K562 (cell line): ENCODE measurements at regions not wholly inside any gene's neighbourhood (a gene's known extent, or its start where the extent isn't known, plus 50 kb on each side); places are given as distances from the start of the nearest gene placed in this dataset.

ENCODE experiments used
- ATAC-seq: fragments of 200-7000 bp; cut with Tn5 transposase; 3 replicates; pipeline ENCODE4 v1.9.1; 2020; ENCODE audit warnings: moderate library complexity
- BruUV-seq: library from RNA; stranded (reverse); fragments of 400-500 nt; replicated peaks from 2 replicates; lab custom pipeline; 2021; lab: Mats Ljungman, UMichigan
- CTCF ChIA-PET: fragments of 300-600 bp; formaldehyde crosslinking; extraction: SDS; loops from one replicate; lab custom pipeline; 2021; ENCODE audit warnings: low intra/inter-chr PET ratio; lab: Yijun Ruan, JAX
- POLR2A ChIA-PET: fragments of 300-600, 350-650 bp; sonication (Branson Sonifier 250); formaldehyde crosslinking; extraction: SDS; loops from one replicate; lab custom pipeline; 2021; ENCODE audit warnings: antibody characterized with exemption, inconsistent platforms; lab: Yijun Ruan, JAX
- DNase-seq, 4 experiments: peaks; one replicate each; pipeline versions ENCODE4 v3.0.0 to v3.0.0-alpha.2; 2011 to 2018; ENCODE audit warnings: low spot score in 3 of 4, mixed read lengths in 3 of 4; ENCODE audit errors: extremely low read depth in 1 of 4
- FAIRE-seq: peaks from 2 replicates; lab custom pipeline; 2011; peaks lifted over from hg19 to GRCh38; lab: Jason Lieb, UNC
- H2AFZ ChIP-seq: 2 replicates; pipeline ENCODE4 v1.6.0; 2011; ENCODE audit warnings: low read depth, low read length, control low read depth, inconsistent platforms
- H3K27ac ChIP-seq: fragments of 200-600 bp; 3 replicates; pipeline ENCODE4 v1.8.0; 2011; ENCODE audit warnings: low read depth, mild to moderate bottlenecking, control low read depth, inconsistent platforms, low read length, moderate library complexity, mixed read lengths; ENCODE audit errors: extremely low read depth
- H3K27me3 ChIP-seq, 2 experiments: fragments of 300-600 bp in 1 of 2; 2 replicates in 1 of 2; 3 replicates in 1 of 2; pipeline versions ENCODE4 v1.6.0 to v1.8.0; 2011; ENCODE audit warnings: inconsistent platforms in 2 of 2, low read length in 2 of 2, mild to moderate bottlenecking in 1 of 2, mixed read lengths in 1 of 2, moderate library complexity in 1 of 2; ENCODE audit not compliant: control insufficient read depth in 2 of 2, insufficient read depth in 2 of 2
- H3K36me3 ChIP-seq: fragments of 300-600 bp; 3 replicates; pipeline ENCODE4 v1.8.0; 2011; ENCODE audit warnings: mild to moderate bottlenecking, low read length, inconsistent platforms; ENCODE audit not compliant: control insufficient read depth, insufficient read depth
- H3K4me1 ChIP-seq, 2 experiments: fragments of 200-600 bp in 1 of 2; replicated peaks in 1 of 2; 2 replicates in 1 of 2; 3 replicates in 1 of 2; pipeline versions ENCODE4 v1.5.1 to v1.8.0; 2011; ENCODE audit warnings: inconsistent platforms in 2 of 2, low read length in 2 of 2, mild to moderate bottlenecking in 1 of 2, mixed read lengths in 1 of 2, moderate library complexity in 1 of 2; ENCODE audit not compliant: control insufficient read depth in 2 of 2, insufficient read depth in 2 of 2
- H3K4me2 ChIP-seq: 2 replicates; pipeline ENCODE4 v1.6.1; 2011; ENCODE audit warnings: low read length, control low read depth, inconsistent platforms, mixed read lengths; ENCODE audit not compliant: insufficient read depth
- H3K4me3 ChIP-seq: fragments of 200-600 bp; sonication (generic), shearing (Covaris generic); 2 replicates; pipeline ENCODE4 v1.5.1; 2016; ENCODE audit warnings: control low read depth, inconsistent platforms
- H3K79me2 ChIP-seq: fragments of 200-600 bp; 3 replicates; pipeline ENCODE4 v1.8.0; 2011; ENCODE audit warnings: low read length, inconsistent platforms; ENCODE audit not compliant: control insufficient read depth, insufficient read depth
- H3K9ac ChIP-seq, 2 experiments: 2 replicates each; pipeline versions ENCODE4 v1.6.0 to v1.6.1; 2011; ENCODE audit warnings: low read depth in 2 of 2, low read length in 2 of 2, control low read depth in 1 of 2, inconsistent platforms in 1 of 2, mild to moderate bottlenecking in 1 of 2, mixed read lengths in 1 of 2; ENCODE audit not compliant: insufficient read depth in 1 of 2
- H3K9me1 ChIP-seq: one replicate; pipeline ENCODE4 v1.6.0; 2011; ENCODE audit warnings: inconsistent platforms, mild to moderate bottlenecking, low read length, moderate library complexity; ENCODE audit not compliant: control insufficient read depth, insufficient read depth
- H3K9me3 ChIP-seq: replicated peaks from 2 replicates; pipeline ENCODE4 v1.5.1; 2011; ENCODE audit warnings: low read depth, low read length, inconsistent platforms; ENCODE audit not compliant: control insufficient read depth, insufficient read depth
- H4K20me1 ChIP-seq: replicated peaks from 2 replicates; pipeline ENCODE4 v1.6.1; 2011; ENCODE audit warnings: low read length, inconsistent platforms, mixed read lengths; ENCODE audit not compliant: control insufficient read depth, insufficient read depth
- C11orf30 ChIP-seq: fragments of 450-650 bp; IDR thresholded peaks from 2 replicates; pipeline ENCODE4 v1.6.1; 2016; ENCODE audit warnings: low read depth, mild to moderate bottlenecking
- CTBP1 ChIP-seq: fragments of 450-650 bp; IDR thresholded peaks from 2 replicates; pipeline ENCODE4 v1.6.1; 2016; ENCODE audit warnings: borderline replicate concordance
- DNMT1 ChIP-seq: fragments of 450-650 bp; IDR thresholded peaks from 2 replicates; pipeline ENCODE4 v1.6.1; 2016; ENCODE audit warnings: antibody characterized with exemption, mild to moderate bottlenecking
- HCFC1 ChIP-seq: IDR thresholded peaks from 2 replicates; pipeline ENCODE4 v1.6.1; 2012; ENCODE audit warnings: low read depth, low read length, improper control_type of control experiment
- IRF2 ChIP-seq: sonication (generic); formaldehyde crosslinking; IDR thresholded peaks from 2 replicates; pipeline ENCODE4 v1.8.1; 2022; ENCODE audit warnings: mild to moderate bottlenecking, missing genetic modification reagents
- KDM4B ChIP-seq, 2 experiments: fragments of 450-650 bp in 1 of 2; sonication (generic) in 1 of 2; IDR thresholded peaks; 2 replicates each; pipeline ENCODE4 v1.6.1; 2016 to 2017; ENCODE audit warnings: borderline replicate concordance in 2 of 2, antibody characterized with exemption in 1 of 2, low read depth in 1 of 2, mild to moderate bottlenecking in 1 of 2
- POLR2AphosphoS2 ChIP-seq: IDR thresholded peaks from 2 replicates; pipeline ENCODE4 v1.6.1; 2012; ENCODE audit warnings: low read length, improper control_type of control experiment
- RBM39 ChIP-seq: fragments of 200-400 bp; formaldehyde crosslinking; optimal IDR thresholded peaks from 2 replicates; pipeline ENCODE3; 2018; ENCODE audit warnings: low read depth, low read length
- SMC3 ChIP-seq: conservative IDR thresholded peaks from 2 replicates; pipeline ENCODE4 v1.6.1; 2011; ENCODE audit warnings: low read depth, low read length, improper control_type of control experiment; ENCODE audit not compliant: insufficient read depth
- ZBTB5 ChIP-seq: fragments of 450-650 bp; IDR thresholded peaks from 2 replicates; pipeline ENCODE4 v1.6.1; 2017; ENCODE audit warnings: antibody characterized with exemption
- ZFP1 ChIP-seq: fragments of 450-650 bp; formaldehyde crosslinking; IDR thresholded peaks from 2 replicates; pipeline ENCODE4 v1.4.0; 2020; ENCODE audit warnings: mild to moderate bottlenecking, mixed read lengths
- ZFP36 ChIP-seq: fragments of 150-350 bp; IDR thresholded peaks from 2 replicates; pipeline ENCODE4 v1.6.1; 2018; ENCODE audit warnings: low read length, low read depth; ENCODE audit not compliant: partially characterized antibody
- ZNF212 ChIP-seq: fragments of 450-650 bp; formaldehyde crosslinking; IDR thresholded peaks from 2 replicates; pipeline ENCODE4 v1.4.0; 2020; ENCODE audit warnings: mild to moderate bottlenecking
- WGBS: fragments of 100-300 bp; shearing (Covaris generic); methylation state at CpG from one replicate; pipeline ENCODE4 v1.1.6; 2016; ENCODE audit warnings: low coverage, mixed read lengths; ENCODE audit not compliant: insufficient coverage; ENCODE audit errors: missing lambda C conversion rate; 5-methylcytosine and 5-hydroxymethylcytosine counted together
- in situ Hi-C: fragments of 300-500 bp; cut with MboI; formaldehyde crosslinking; loops from 4 replicates; pipeline ENCODE4 v1.15.0; 2018; ENCODE audit warnings: inconsistent platforms, mixed read lengths
- intact Hi-C: fragments of 100-400 bp; cut with micrococcal nuclease; formaldehyde crosslinking; loops from 2 replicates; pipeline ENCODE4 v1.14.2; 2022
- TF ChIP-seq, protein P1 (sequence below): sonication (generic); formaldehyde crosslinking; IDR thresholded peaks from 2 replicates; pipeline ENCODE4 v1.8.0; 2022; ENCODE audit warnings: missing genetic modification reagents, mild to moderate bottlenecking, borderline replicate concordance
- TF ChIP-seq, protein P2 (sequence below): fragments of 450-650 bp; formaldehyde crosslinking; IDR thresholded peaks from 2 replicates; pipeline ENCODE4 v1.4.0; 2022; ENCODE audit warnings: missing genetic modification characterization
- TF ChIP-seq, protein P3 (sequence below): sonication (generic); formaldehyde crosslinking; IDR thresholded peaks from 2 replicates; pipeline ENCODE4 v1.8.0; 2022; ENCODE audit warnings: mild to moderate bottlenecking, missing genetic modification reagents

DNA sequence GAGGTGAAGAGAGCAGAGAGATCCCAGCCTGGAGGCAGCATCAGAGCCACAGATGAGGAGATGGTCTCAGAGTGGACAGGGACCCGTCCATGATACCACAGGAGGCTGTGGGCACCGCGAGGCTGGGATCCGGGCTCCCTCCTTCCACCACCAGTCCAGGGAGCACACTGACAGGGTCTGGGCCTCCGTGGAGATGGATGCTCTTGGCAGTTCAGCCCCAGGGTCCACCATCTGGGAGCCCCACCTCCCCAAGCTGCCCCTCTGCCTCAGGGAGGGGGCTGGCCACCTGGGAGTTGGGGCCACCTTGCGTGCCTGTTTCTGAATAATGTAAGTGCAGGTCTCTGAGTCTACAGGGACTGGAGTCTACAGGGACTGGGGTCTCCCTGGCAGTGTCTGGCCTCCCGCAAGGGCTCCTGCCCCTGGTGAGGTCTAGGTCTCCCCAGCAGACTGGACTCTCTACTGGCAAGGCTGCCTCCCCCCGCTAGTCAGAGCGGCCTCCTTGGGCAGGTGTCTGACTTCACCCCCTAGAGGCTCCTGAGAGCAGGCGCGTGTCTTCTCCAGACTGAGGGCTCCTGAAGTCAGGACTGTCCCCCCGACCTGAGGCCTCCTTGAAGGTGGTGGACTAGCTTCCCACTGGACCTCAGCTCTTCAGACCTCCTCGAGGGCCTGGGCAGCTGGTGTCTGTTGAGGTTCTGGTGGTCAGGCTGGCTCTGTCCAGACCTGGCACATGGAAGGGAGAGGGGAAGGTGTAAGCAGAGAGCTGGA, 218.5 kb downstream of the PTPRU start:
- no peak for TF ChIP-seq ZFP1 (CRISPR knock-in tag)
- no peak for TF ChIP-seq ZBTB5
- no peak for TF ChIP-seq ZFP36
- TF ChIP-seq ZNF212 (CRISPR knock-in tag) = no peak
- TF ChIP-seq HCFC1 = no peak
- TF ChIP-seq C11orf30 = no peak
- TF ChIP-seq, protein P1, sequence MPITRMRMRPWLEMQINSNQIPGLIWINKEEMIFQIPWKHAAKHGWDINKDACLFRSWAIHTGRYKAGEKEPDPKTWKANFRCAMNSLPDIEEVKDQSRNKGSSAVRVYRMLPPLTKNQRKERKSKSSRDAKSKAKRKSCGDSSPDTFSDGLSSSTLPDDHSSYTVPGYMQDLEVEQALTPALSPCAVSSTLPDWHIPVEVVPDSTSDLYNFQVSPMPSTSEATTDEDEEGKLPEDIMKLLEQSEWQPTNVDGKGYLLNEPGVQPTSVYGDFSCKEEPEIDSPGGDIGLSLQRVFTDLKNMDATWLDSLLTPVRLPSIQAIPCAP (CRISPR knock-in tag) = no peak
- TF ChIP-seq POLR2AphosphoS2 = no peak
- no peak for TF ChIP-seq KDM4B (IDR thresholded peaks at IDR 0.05; ENCODE audit: borderline replicate concordance in 2 of 2, low read depth in 1 of 2)
- TF ChIP-seq, protein P2, sequence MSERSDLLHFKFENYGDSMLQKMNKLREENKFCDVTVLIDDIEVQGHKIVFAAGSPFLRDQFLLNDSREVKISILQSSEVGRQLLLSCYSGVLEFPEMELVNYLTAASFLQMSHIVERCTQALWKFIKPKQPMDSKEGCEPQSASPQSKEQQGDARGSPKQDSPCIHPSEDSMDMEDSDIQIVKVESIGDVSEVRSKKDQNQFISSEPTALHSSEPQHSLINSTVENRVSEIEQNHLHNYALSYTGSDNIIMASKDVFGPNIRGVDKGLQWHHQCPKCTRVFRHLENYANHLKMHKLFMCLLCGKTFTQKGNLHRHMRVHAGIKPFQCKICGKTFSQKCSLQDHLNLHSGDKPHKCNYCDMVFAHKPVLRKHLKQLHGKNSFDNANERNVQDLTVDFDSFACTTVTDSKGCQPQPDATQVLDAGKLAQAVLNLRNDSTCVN (CRISPR knock-in tag) = no peak
- no peak for TF ChIP-seq RBM39
- no peak for TF ChIP-seq DNMT1
- TF ChIP-seq CTBP1 = no peak
- no peak for TF ChIP-seq IRF2 (CRISPR knock-in tag)
- no peak for TF ChIP-seq SMC3
- TF ChIP-seq, protein P3, sequence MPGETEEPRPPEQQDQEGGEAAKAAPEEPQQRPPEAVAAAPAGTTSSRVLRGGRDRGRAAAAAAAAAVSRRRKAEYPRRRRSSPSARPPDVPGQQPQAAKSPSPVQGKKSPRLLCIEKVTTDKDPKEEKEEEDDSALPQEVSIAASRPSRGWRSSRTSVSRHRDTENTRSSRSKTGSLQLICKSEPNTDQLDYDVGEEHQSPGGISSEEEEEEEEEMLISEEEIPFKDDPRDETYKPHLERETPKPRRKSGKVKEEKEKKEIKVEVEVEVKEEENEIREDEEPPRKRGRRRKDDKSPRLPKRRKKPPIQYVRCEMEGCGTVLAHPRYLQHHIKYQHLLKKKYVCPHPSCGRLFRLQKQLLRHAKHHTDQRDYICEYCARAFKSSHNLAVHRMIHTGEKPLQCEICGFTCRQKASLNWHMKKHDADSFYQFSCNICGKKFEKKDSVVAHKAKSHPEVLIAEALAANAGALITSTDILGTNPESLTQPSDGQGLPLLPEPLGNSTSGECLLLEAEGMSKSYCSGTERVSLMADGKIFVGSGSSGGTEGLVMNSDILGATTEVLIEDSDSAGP (CRISPR knock-in tag) = no peak
- Histone ChIP-seq H3K4me1 (no peaks in the 10 kb centered on the region), H3K27ac (no peak overlapping the region), H4K20me1 (no peaks in the 10 kb centered on the region; the same call in 1 of the 2 replicates), H3K9me1 (peaks cover 2% of the 10 kb centered on the region), H2AFZ (no peak overlapping the region), H3K9me3 (no peaks in the 10 kb centered on the region; the same call in 1 of the 2 replicates), H3K27me3 (peaks cover 0 to 4% of the 10 kb centered on the region in 2 experiments; a peak in 1 of 5 replicates), H3K4me2 (no peak overlapping the region), H3K4me3 (no peak overlapping the region), H3K9ac (no peak overlapping the region; a peak in 1 of 4 replicates), H3K36me3 (no peaks in the 10 kb centered on the region), H3K79me2 (no peaks in the 10 kb centered on the region)
- intact Hi-C loops (no loop called here), in situ Hi-C loops (no loop called here)
- no peak for ATAC-seq
- no peak for DNase-seq
- FAIRE-seq = no peak
- WGBS = 1% methylated on average over 13 of the region's 13 CpGs
- ChIA-PET POLR2A (interaction anchor here (0.5 to 0.6 kb wide), 2 partner anchors 16 to 387 kb away, joined by 3 read pairs; no protein-coding TSS in a partner anchor), CTCF (no interaction called here)
- no TSS peak for BruUV-seq
